SU-DHL-6 (cell line): ENCODE measurements at regions not wholly inside any gene's neighbourhood (a gene's known extent, or its start where the extent isn't known, plus 50 kb on each side); places are given as distances from the start of the nearest gene placed in this dataset.

Experiments used
- H2AFZ ChIP-seq: fragments of 200-600 bp; sonication (generic); 2 replicates; pipeline ENCODE4 v1.6.1; 2014; ENCODE audit warnings: low read depth, mild to moderate bottlenecking, moderate library complexity, mixed read lengths, antibody characterized with exemption, low read length; ENCODE audit not compliant: severe bottlenecking
- H3F3A ChIP-seq: fragments of 200-600 bp; shearing (Covaris generic); 2 replicates; pipeline ENCODE4 v1.6.0; 2016; ENCODE audit warnings: antibody characterized with exemption, mild to moderate bottlenecking; ENCODE audit not compliant: insufficient read depth
- H3K27ac ChIP-seq: fragments of 200-600 bp; sonication (generic); 2 replicates; pipeline ENCODE4 v1.5.1; 2016; ENCODE audit warnings: low read depth, mild to moderate bottlenecking, low read length, moderate library complexity, mixed read lengths
- H3K27me3 ChIP-seq: fragments of 200-600 bp; sonication (generic), shearing (Covaris generic); 2 replicates; pipeline ENCODE4 v1.6.0; 2014; ENCODE audit warnings: mild to moderate bottlenecking, low read length
- H3K36me3 ChIP-seq: fragments of 200-600 bp; sonication (generic); 2 replicates; pipeline ENCODE4 v1.6.1; 2014; ENCODE audit warnings: mild to moderate bottlenecking, low read length, mixed read lengths
- H3K4me2 ChIP-seq: fragments of 300-600, 200-600 bp; shearing (Covaris generic), sonication (generic); 2 replicates; pipeline ENCODE4 v1.6.0; 2014; ENCODE audit warnings: low read length, low read depth, mild to moderate bottlenecking; ENCODE audit not compliant: poor library complexity, severe bottlenecking
- H3K4me3 ChIP-seq: fragments of 200-600 bp; sonication (generic); 2 replicates; pipeline ENCODE4 v1.5.1; 2014; ENCODE audit warnings: antibody characterized with exemption, low read length, mild to moderate bottlenecking, mixed read lengths; ENCODE audit not compliant: insufficient read depth, poor library complexity, severe bottlenecking
- H3K79me2 ChIP-seq: fragments of 200-600 bp; sonication (generic); 2 replicates; pipeline ENCODE4 v1.6.1; 2014; ENCODE audit warnings: mild to moderate bottlenecking, low read length, moderate library complexity; ENCODE audit not compliant: insufficient read depth
- H3K9ac ChIP-seq: fragments of 200-600 bp; sonication (generic); 2 replicates; pipeline ENCODE4 v1.7.0; 2014; ENCODE audit warnings: mild to moderate bottlenecking, low read length
- H3K9me2 ChIP-seq: fragments of 200-600 bp; sonication (generic); replicated peaks from 2 replicates; pipeline ENCODE4 v1.6.1; 2014; ENCODE audit warnings: low read length; ENCODE audit not compliant: insufficient read depth
- H3K9me3 ChIP-seq: fragments of 200-600 bp; sonication (generic); 2 replicates; pipeline ENCODE4 v1.6.1; 2014; ENCODE audit warnings: low read length, mixed read lengths; ENCODE audit not compliant: insufficient read depth
- H4K20me1 ChIP-seq: fragments of 200-600 bp; sonication (generic); 2 replicates; pipeline ENCODE4 v1.6.1; 2014; ENCODE audit warnings: low read depth, mild to moderate bottlenecking, antibody characterized with exemption, low read length, moderate library complexity, mixed read lengths
- EZH2phosphoT487 ChIP-seq: fragments of 200-600 bp; sonication (generic), shearing (Covaris generic); conservative IDR thresholded peaks from 2 replicates; pipeline ENCODE4 v1.6.1; 2018; ENCODE audit warnings: mild to moderate bottlenecking, antibody characterized with exemption, low read length, moderate library complexity, mixed read lengths
- TF ChIP-seq, protein P1 (sequence below): fragments of 200-600 bp; sonication (generic); IDR thresholded peaks from one replicate; pipeline ENCODE4 v1.5.1; 2017; ENCODE audit warnings: antibody characterized with exemption, mild to moderate bottlenecking, low read length, moderate library complexity; ENCODE audit not compliant: insufficient read depth, poor library complexity, severe bottlenecking

DNA sequence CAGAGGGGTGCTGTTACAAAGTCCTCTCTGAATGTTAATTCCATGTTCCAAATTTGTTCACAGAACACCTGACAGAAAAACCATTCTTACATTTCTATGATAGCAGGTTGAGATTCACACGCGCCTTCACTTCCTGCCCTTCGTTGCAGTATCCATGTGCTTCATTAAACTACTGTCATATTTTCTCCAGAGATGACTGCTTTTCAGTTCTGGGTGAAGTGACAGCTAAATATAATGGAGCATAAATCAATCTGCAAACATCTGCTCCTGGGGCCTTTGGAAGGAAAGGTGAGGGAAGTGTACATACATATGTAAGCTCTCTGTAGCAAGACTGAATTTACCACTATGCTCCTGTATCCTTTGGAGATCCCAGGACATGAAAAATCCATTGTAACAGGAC lies 750.2 kb downstream of the HDGFL1 start:
- no peaks in the 10 kb centered on the region for H3K79me2 ChIP-seq
- no peaks in the 10 kb centered on the region for H3K27me3 ChIP-seq
- H2AFZ ChIP-seq = no peak overlapping the region
- no peaks in the 10 kb centered on the region for H3F3A ChIP-seq
- no peak overlapping the region for H3K9ac ChIP-seq
- TF ChIP-seq EZH2phosphoT487 = no peak
- TF ChIP-seq, protein P1, sequence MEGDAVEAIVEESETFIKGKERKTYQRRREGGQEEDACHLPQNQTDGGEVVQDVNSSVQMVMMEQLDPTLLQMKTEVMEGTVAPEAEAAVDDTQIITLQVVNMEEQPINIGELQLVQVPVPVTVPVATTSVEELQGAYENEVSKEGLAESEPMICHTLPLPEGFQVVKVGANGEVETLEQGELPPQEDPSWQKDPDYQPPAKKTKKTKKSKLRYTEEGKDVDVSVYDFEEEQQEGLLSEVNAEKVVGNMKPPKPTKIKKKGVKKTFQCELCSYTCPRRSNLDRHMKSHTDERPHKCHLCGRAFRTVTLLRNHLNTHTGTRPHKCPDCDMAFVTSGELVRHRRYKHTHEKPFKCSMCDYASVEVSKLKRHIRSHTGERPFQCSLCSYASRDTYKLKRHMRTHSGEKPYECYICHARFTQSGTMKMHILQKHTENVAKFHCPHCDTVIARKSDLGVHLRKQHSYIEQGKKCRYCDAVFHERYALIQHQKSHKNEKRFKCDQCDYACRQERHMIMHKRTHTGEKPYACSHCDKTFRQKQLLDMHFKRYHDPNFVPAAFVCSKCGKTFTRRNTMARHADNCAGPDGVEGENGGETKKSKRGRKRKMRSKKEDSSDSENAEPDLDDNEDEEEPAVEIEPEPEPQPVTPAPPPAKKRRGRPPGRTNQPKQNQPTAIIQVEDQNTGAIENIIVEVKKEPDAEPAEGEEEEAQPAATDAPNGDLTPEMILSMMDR = no peak
- H3K9me3 ChIP-seq = no peaks in the 10 kb centered on the region
- no peaks in the 10 kb centered on the region for H3K36me3 ChIP-seq
- no peaks in the 10 kb centered on the region for H4K20me1 ChIP-seq
- H3K4me3 ChIP-seq = no peak overlapping the region
- no peak overlapping the region for H3K4me2 ChIP-seq
- H3K9me2 ChIP-seq = no peaks in the 10 kb centered on the region
- H3K27ac ChIP-seq = no peak overlapping the region

DNA sequence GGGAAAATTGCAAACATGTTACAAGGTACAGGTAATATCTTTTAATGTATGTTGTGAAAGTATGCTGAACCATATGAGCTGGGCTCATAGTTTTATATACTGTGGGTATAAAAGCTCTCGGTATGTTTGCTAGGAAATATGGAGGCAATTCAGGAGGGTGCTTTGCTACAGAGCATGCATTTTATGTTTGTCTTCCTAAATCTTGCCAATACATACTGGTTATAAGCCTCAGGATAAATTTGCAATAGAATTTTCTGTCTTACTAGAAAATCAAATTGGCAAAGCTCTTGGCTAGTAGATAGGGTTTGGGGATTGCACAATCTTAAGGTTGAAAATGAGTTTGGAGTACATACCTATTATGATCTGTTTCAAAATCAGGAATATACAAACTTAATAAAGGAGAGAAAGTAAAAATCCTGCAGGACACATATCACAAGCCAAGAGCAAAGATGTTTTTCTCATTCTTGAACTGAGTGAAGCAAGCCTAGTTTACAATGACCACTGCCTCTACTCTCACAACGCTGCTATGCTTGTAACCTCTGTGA lies 751.2 kb downstream of the HDGFL1 start:
- Histone ChIP-seq H3K27ac (no peak overlapping the region), H3K36me3 (no peaks in the 10 kb centered on the region), H2AFZ (no peak overlapping the region), H3K4me3 (no peak overlapping the region), H3K9me3 (no peaks in the 10 kb centered on the region), H3K9me2 (no peaks in the 10 kb centered on the region), H3K9ac (no peak overlapping the region), H3F3A (no peaks in the 10 kb centered on the region), H3K79me2 (no peaks in the 10 kb centered on the region), H4K20me1 (no peaks in the 10 kb centered on the region), H3K4me2 (no peak overlapping the region), H3K27me3 (no peaks in the 10 kb centered on the region)
- no peak for TF ChIP-seq EZH2phosphoT487
- TF ChIP-seq, protein P1 = no peak

DNA sequence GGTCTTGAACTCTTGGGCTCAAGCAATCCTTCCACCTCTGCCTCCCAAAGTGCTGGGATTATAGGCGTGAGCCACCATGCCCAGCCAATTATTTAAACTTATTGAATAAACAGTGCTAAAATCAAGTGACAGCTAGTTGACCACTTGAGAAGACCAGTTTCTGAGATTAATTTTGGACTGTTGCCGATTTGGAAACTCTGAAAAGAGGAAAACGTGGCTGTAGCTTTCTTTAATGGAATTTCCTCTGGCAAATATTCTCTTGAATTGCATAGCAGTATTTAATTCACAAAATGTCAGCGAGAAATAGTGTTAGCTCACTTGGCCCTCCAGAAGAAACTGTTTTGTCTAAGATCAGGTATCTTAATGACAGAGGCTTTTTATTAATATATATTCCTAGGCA lies 754.5 kb downstream of the HDGFL1 start:
- TF ChIP-seq, protein P1 = no peak
- TF ChIP-seq EZH2phosphoT487 = no peak
- Histone ChIP-seq H3K9me2 (0 out of 2 replicates have a peak, but pooled peaks cover 4% of the 10 kb centered on the region), H3K79me2 (no peaks in the 10 kb centered on the region), H3K36me3 (no peaks in the 10 kb centered on the region), H3K9ac (no peak overlapping the region), H3K9me3 (no peaks in the 10 kb centered on the region), H2AFZ (no peak overlapping the region), H3K27me3 (no peaks in the 10 kb centered on the region), H3F3A (no peaks in the 10 kb centered on the region), H3K4me2 (no peak overlapping the region), H4K20me1 (no peaks in the 10 kb centered on the region), H3K27ac (no peak overlapping the region), H3K4me3 (no peak overlapping the region)
